Endothelial cell of umbilical vein (primary cell): ENCODE measurements at regions not wholly inside any gene's neighbourhood (a gene's known extent, or its start where the extent isn't known, plus 50 kb on each side); places are given as distances from the start of the nearest gene placed in this dataset.

Experiments used
- BruUV-seq: library from RNA; stranded (reverse); fragments of 400-500 nt; replicated peaks from 2 replicates; lab custom pipeline; 2021; lab: Mats Ljungman, UMichigan
- CTCF ChIA-PET: fragments of 300-600, 350-600 bp; sonication (Branson Sonifier 250); formaldehyde crosslinking; loops from one replicate; lab custom pipeline; 2021; ENCODE audit warnings: antibody characterized with exemption, inconsistent platforms; lab: Charles Lee
- POLR2A ChIA-PET: fragments of 300-600, 350-600 bp; sonication (Branson Sonifier 250); formaldehyde crosslinking; loops from one replicate; lab custom pipeline; 2021; ENCODE audit warnings: antibody characterized with exemption, inconsistent platforms; lab: Charles Lee
- DNase-seq: peaks from one replicate; pipeline ENCODE4 v3.0.0-alpha.2; 2011; ENCODE audit warnings: low read depth, low spot score
- FAIRE-seq: peaks from 2 replicates; lab custom pipeline; 2011; peaks lifted over from hg19 to GRCh38; lab: Jason Lieb, UNC
- H2AFZ ChIP-seq: 2 replicates; pipeline ENCODE4 v1.6.0; 2012; ENCODE audit warnings: low read depth, low read length, control low read depth, inconsistent platforms
- H3K27ac ChIP-seq: 2 replicates; pipeline ENCODE4 v1.5.1; 2011; ENCODE audit warnings: low read depth, mild to moderate bottlenecking, control low read depth, low read length, moderate library complexity; ENCODE audit not compliant: insufficient read depth
- H3K27me3 ChIP-seq, 2 experiments: 2 replicates each; pipeline versions ENCODE4 v1.6.0 to v1.6.1; 2011; ENCODE audit warnings: low read length in 2 of 2, mixed read lengths in 1 of 2; ENCODE audit not compliant: control insufficient read depth in 2 of 2, insufficient read depth in 2 of 2
- H3K36me3 ChIP-seq, 2 experiments: 2 replicates in 1 of 2; 3 replicates in 1 of 2; pipeline ENCODE4 v1.5.1; 2011; ENCODE audit warnings: low read length in 2 of 2, mild to moderate bottlenecking in 1 of 2, moderate library complexity in 1 of 2; ENCODE audit not compliant: control insufficient read depth in 2 of 2, insufficient read depth in 2 of 2; ENCODE audit errors: extremely low read depth in 1 of 2
- H3K4me1 ChIP-seq: 3 replicates; pipeline ENCODE4 v1.5.1; 2011; ENCODE audit warnings: mild to moderate bottlenecking, low read length; ENCODE audit not compliant: control insufficient read depth, insufficient read depth; ENCODE audit errors: extremely low read depth
- H3K4me2 ChIP-seq: 2 replicates; pipeline ENCODE4 v1.6.1; 2011; ENCODE audit warnings: low read length, control low read depth, mixed read lengths; ENCODE audit not compliant: insufficient read depth
- H3K4me3 ChIP-seq, 3 experiments: fragments of 200-600 bp in 1 of 3; sonication (generic), shearing (Covaris generic) in 1 of 3; replicated peaks in 1 of 3; 2 replicates each; pipeline ENCODE4 v1.5.1; 2011 to 2016; ENCODE audit warnings: control low read depth in 3 of 3, low read length in 3 of 3, mild to moderate bottlenecking in 2 of 3, inconsistent platforms in 1 of 3, low read depth in 1 of 3, moderate library complexity in 1 of 3; ENCODE audit not compliant: insufficient read depth in 1 of 3
- H3K79me2 ChIP-seq: 2 replicates; pipeline ENCODE4 v1.6.0; 2012; ENCODE audit warnings: low read length, inconsistent platforms; ENCODE audit not compliant: control insufficient read depth, insufficient read depth
- H3K9ac ChIP-seq: replicated peaks from 2 replicates; pipeline ENCODE3; 2011; ENCODE audit warnings: low read length, control low read depth; ENCODE audit not compliant: insufficient read depth; ENCODE audit errors: extremely low read depth
- H3K9me1 ChIP-seq: replicated peaks from 3 replicates; pipeline ENCODE4 v1.6.0; 2011; ENCODE audit warnings: mild to moderate bottlenecking, low read length; ENCODE audit not compliant: control insufficient read depth, insufficient read depth; ENCODE audit errors: extremely low read depth
- H3K9me3 ChIP-seq: replicated peaks from 2 replicates; pipeline ENCODE4 v1.5.1; 2012; ENCODE audit warnings: low read length, inconsistent platforms; ENCODE audit not compliant: control insufficient read depth, insufficient read depth
- H4K20me1 ChIP-seq: replicated peaks from 2 replicates; pipeline ENCODE3; 2011; ENCODE audit warnings: mild to moderate bottlenecking, low read length; ENCODE audit not compliant: control insufficient read depth, insufficient read depth; ENCODE audit errors: extremely low read depth
- EZH2 ChIP-seq: IDR thresholded peaks from 2 replicates; pipeline ENCODE4 v1.6.1; 2012; ENCODE audit warnings: borderline replicate concordance, low read depth, mild to moderate bottlenecking, moderate library complexity, low read length, inconsistent platforms; ENCODE audit not compliant: severe bottlenecking
- FOS ChIP-seq: IDR thresholded peaks from 2 replicates; pipeline ENCODE4 v1.6.1; 2011; ENCODE audit warnings: mild to moderate bottlenecking, low read length, moderate library complexity, borderline replicate concordance; ENCODE audit not compliant: insufficient read depth
- GATA2 ChIP-seq: IDR thresholded peaks from 2 replicates; pipeline ENCODE4 v1.7.0; 2011; ENCODE audit warnings: low read depth, mild to moderate bottlenecking, moderate library complexity, mixed read lengths, low read length; ENCODE audit not compliant: insufficient read length, insufficient read depth
- JUN ChIP-seq: IDR thresholded peaks from 2 replicates; pipeline ENCODE4 v1.6.1; 2011; ENCODE audit warnings: borderline replicate concordance, low read depth; ENCODE audit not compliant: insufficient read length, insufficient read depth
- MYC ChIP-seq: IDR thresholded peaks from one replicate; pipeline ENCODE4 v1.6.1; 2011; ENCODE audit warnings: mild to moderate bottlenecking, low read depth, low read length
- POLR2A ChIP-seq: IDR thresholded peaks from 2 replicates; pipeline ENCODE4 v1.6.1; 2012; ENCODE audit warnings: low read depth, mild to moderate bottlenecking, control low read depth, low read length
- POLR2AphosphoS5 ChIP-seq: IDR thresholded peaks from 2 replicates; pipeline ENCODE4 v1.6.1; 2012; ENCODE audit warnings: low read depth, mild to moderate bottlenecking, control low read depth, low read length, moderate library complexity; ENCODE audit not compliant: insufficient read depth
- dilution Hi-C: fragments of 300-500 bp; cut with MboI; formaldehyde crosslinking; loops from one replicate; pipeline ENCODE4 v1.15.0; 2019; ENCODE audit warnings: low sequenced_read_pairs; ENCODE audit not compliant: extremely low pct_ligation_motif_present
- intact Hi-C: fragments of 100-400 bp; cut with micrococcal nuclease; formaldehyde crosslinking; loops from one replicate; pipeline ENCODE4 v1.10.0; 2022
- TF ChIP-seq, protein P1 (sequence below): IDR thresholded peaks from 2 replicates; pipeline ENCODE4 v1.6.1; 2011; ENCODE audit not compliant: insufficient read depth, insufficient read length
- TF ChIP-seq, protein P2 (sequence below), 2 donors: IDR thresholded peaks; 1 replicate in 1 of 2; 2 replicates in 1 of 2; pipeline ENCODE4 v1.5.1; 2011; ENCODE audit warnings: low read length in 2 of 2, mild to moderate bottlenecking in 2 of 2, moderate library complexity in 2 of 2, control low read depth in 1 of 2, inconsistent platforms in 1 of 2, low read depth in 1 of 2; ENCODE audit not compliant: insufficient read depth in 1 of 2; ENCODE audit errors: extremely low read depth in 1 of 2

DNA sequence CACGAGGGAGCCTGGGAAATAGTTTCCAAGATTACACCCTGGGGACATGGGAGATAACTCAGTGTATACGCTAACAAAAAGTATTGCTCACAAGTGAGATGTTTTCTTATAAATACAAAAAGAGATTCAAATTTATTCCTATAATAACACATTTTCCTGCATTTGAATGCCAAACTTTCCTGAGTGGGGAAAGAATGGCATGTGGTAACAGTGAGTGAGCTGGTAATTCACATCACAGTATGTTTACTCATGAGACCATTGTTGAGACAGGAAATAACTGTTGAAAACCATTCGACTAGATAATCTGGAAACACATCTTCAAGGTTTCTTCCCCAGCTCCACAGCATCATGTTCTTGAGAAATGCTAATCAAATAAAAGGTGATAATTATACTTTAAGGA is 109.1 kb downstream of the TASL start:
- TF ChIP-seq POLR2A = no peak
- TF ChIP-seq, protein P1, sequence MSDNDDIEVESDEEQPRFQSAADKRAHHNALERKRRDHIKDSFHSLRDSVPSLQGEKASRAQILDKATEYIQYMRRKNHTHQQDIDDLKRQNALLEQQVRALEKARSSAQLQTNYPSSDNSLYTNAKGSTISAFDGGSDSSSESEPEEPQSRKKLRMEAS = no peak
- no peak for TF ChIP-seq POLR2AphosphoS5
- TF ChIP-seq GATA2 = no peak
- no peak for TF ChIP-seq FOS
- no peak for TF ChIP-seq JUN
- TF ChIP-seq, protein P2, sequence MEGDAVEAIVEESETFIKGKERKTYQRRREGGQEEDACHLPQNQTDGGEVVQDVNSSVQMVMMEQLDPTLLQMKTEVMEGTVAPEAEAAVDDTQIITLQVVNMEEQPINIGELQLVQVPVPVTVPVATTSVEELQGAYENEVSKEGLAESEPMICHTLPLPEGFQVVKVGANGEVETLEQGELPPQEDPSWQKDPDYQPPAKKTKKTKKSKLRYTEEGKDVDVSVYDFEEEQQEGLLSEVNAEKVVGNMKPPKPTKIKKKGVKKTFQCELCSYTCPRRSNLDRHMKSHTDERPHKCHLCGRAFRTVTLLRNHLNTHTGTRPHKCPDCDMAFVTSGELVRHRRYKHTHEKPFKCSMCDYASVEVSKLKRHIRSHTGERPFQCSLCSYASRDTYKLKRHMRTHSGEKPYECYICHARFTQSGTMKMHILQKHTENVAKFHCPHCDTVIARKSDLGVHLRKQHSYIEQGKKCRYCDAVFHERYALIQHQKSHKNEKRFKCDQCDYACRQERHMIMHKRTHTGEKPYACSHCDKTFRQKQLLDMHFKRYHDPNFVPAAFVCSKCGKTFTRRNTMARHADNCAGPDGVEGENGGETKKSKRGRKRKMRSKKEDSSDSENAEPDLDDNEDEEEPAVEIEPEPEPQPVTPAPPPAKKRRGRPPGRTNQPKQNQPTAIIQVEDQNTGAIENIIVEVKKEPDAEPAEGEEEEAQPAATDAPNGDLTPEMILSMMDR (IDR thresholded peaks at IDR 0.05; ENCODE audit: extremely low read depth in 1 of 2, insufficient read depth in 1 of 2, low read depth in 1 of 2, low read length in 2 of 2) = no peak
- no peak for TF ChIP-seq EZH2
- TF ChIP-seq MYC = no peak
- no peak overlapping the region for H3K27ac ChIP-seq
- H3K27me3 ChIP-seq = no peaks in the 10 kb centered on the region
- intact Hi-C loops (no loop called here), dilution Hi-C loops (no loop called here)
- FAIRE-seq (no peak), DNase-seq (no peak)
- ChIA-PET CTCF (no interaction called here), POLR2A (no interaction called here)
- no peaks in the 10 kb centered on the region for H3K9me1 ChIP-seq
- H3K9ac ChIP-seq = no peak overlapping the region
- no peaks in the 10 kb centered on the region for H3K4me1 ChIP-seq
- no peak overlapping the region for H2AFZ ChIP-seq
- no peak overlapping the region for H3K4me2 ChIP-seq
- no peaks in the 10 kb centered on the region for H3K9me3 ChIP-seq
- H3K79me2 ChIP-seq = no peaks in the 10 kb centered on the region
- H4K20me1 ChIP-seq = no peaks in the 10 kb centered on the region
- BruUV-seq = no TSS peak
- no peak overlapping the region for H3K4me3 ChIP-seq
- H3K36me3 ChIP-seq = no peaks in the 10 kb centered on the region
